OCI-LY7 (cell line): ENCODE measurements at regions not wholly inside any gene's neighbourhood (a gene's known extent, or its start where the extent isn't known, plus 50 kb on each side); places are given as distances from the start of the nearest gene placed in this dataset.

Experiments
- CTCF ChIP-seq: fragments of 200-600 bp; sonication (generic); conservative IDR thresholded peaks from 2 replicates; pipeline ENCODE4 v1.5.1; 2014; ENCODE audit warnings: mild to moderate bottlenecking, antibody characterized with exemption, low read length, moderate library complexity, mixed read lengths
- EZH2phosphoT487 ChIP-seq: fragments of 200-600 bp; sonication (generic); IDR thresholded peaks from 2 replicates; pipeline ENCODE4 v1.6.1; 2018; ENCODE audit warnings: low read depth, borderline replicate concordance, mild to moderate bottlenecking, mixed run types, antibody characterized with exemption, low read length, moderate library complexity, mixed read lengths

GRCh38 chr3:73681610-73682009, 56.9 kb upstream of the PDZRN3 start:
- TF ChIP-seq CTCF (no peak), EZH2phosphoT487 (no peak)
